Vagina (tissue), 2 donors: ENCODE measurements at regions not wholly inside any gene's neighbourhood (a gene's known extent, or its start where the extent isn't known, plus 50 kb on each side); places are given as distances from the start of the nearest gene placed in this dataset.

Experiments used
- CTCF ChIP-seq, 3 experiments: fragments of 450-650 bp in 2 of 3; fragments of 200-600 bp in 1 of 3; sonication (generic) in 1 of 3; IDR thresholded peaks; one replicate each; pipeline ENCODE4 v1.5.1; 2017 to 2019; ENCODE audit warnings: antibody characterized with exemption in 3 of 3, mild to moderate bottlenecking in 2 of 3, moderate library complexity in 2 of 3
- POLR2A ChIP-seq, 2 donors: fragments of 450-650 bp; IDR thresholded peaks; one replicate each; pipeline ENCODE4 v1.6.1; 2017; ENCODE audit warnings: antibody characterized with exemption in 2 of 2, mild to moderate bottlenecking in 2 of 2, moderate library complexity in 2 of 2

- TF ChIP-seq CTCF (IDR thresholded peaks at IDR 0.05): no peak
- TF ChIP-seq POLR2A (IDR thresholded peaks at IDR 0.05): no peak
Observed at GRCh38 chr3:34203386-34203785, 405.0 kb downstream of the PDCD6IP start.
